ENCODE measurements at regions not wholly inside any gene's neighbourhood (a gene's known extent, or its start where the extent isn't known, plus 50 kb on each side); places are given as distances from the start of the nearest gene placed in this dataset.
"Not testable (repeated sequence)": the region's sequence is repeated elsewhere in the genome, so short reads cannot be mapped to it uniquely, and the experiment has no call there.

DNA sequence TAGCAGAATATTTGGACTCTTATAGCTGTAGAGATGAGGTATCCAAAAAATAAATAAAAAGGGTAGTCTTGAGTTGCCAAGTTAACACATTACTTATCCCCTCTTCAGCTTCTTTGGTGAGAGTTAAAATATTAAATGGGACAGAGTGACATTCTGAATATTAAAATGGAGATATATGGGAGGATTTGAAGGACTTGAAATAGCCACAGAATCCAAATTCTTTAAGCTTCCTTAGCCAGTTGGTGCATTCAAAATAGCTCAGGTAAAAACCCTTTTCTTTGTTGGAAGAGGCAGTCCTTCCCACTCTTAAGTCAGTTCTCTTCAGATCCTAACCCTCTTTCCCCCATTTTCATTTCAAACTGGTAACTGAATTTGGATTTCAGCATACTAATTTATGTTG lies 130.1 kb upstream of the KLF12 start:
- H3K4me2 ChIP-seq (ENCODE audit: extremely low read depth, insufficient read depth, low read length) = no peak overlapping the region
- no peaks in the 10 kb centered on the region for H4K20me1 ChIP-seq (ENCODE audit: control insufficient read depth, extremely low read depth, insufficient read depth, low read length)
- H3K9ac ChIP-seq (ENCODE audit: insufficient read depth, low read length) = no peak overlapping the region
- no peak overlapping the region for H3K4me3 ChIP-seq (replicated peaks in 1 of 4; ENCODE audit: control extremely low read depth in 1 of 4, insufficient read depth in 1 of 4, low read depth in 3 of 4, low read length in 4 of 4)
- DNase-seq (ENCODE audit: low read depth in 2 of 2) = no peak
- H3K36me3 ChIP-seq (ENCODE audit: control insufficient read depth, insufficient read depth, low read length) = no peaks in the 10 kb centered on the region
- H3K27ac ChIP-seq (ENCODE audit: insufficient read depth, low read length) = no peak overlapping the region
- no peaks in the 10 kb centered on the region for H3K9me3 ChIP-seq (ENCODE audit: control insufficient read depth, insufficient read depth, low read depth, low read length)
- no peak overlapping the region for H2AFZ ChIP-seq (ENCODE audit: low read length)
- no peaks in the 10 kb centered on the region for H3K79me2 ChIP-seq (ENCODE audit: control insufficient read depth, insufficient read depth, low read length)
- TF ChIP-seq EZH2 (IDR thresholded peaks at IDR 0.05; ENCODE audit: low read length, missing control alignments) = no peak
- TF ChIP-seq CTCF (conservative IDR thresholded peaks at IDR 0.05 in 1 of 2, IDR thresholded peaks at IDR 0.05 in 1 of 2; ENCODE audit: low read depth in 1 of 2, low read length in 2 of 2) = no peak
- no peaks in the 10 kb centered on the region for H3K4me1 ChIP-seq (ENCODE audit: control insufficient read depth, extremely low read depth, insufficient read depth, low read length)
- H3K27me3 ChIP-seq (ENCODE audit: control insufficient read depth, insufficient read depth, low read length) = no peaks in the 10 kb centered on the region

DNA sequence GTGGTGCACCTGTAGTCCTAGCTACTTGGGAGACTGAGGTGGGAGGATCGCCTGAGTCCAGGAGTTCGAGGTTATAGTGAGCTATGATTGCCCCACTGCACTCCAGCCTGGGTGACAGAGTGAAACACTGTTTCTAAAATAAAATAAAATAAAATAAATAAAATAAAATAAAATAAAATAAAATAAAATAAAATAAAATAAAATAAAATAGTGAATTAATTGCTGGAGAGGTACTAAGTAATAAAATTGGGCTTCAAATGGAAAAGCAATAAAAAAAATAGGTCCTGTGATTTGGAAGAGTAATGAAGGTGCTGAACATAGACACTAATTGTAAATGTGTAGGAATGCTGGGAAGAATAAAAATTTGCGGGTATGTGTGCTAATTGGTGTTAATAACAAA lies 126.2 kb upstream of the KLF12 start:
- H3K9ac ChIP-seq (ENCODE audit: insufficient read depth, low read length); H3K4me3 ChIP-seq (replicated peaks in 1 of 4; ENCODE audit: control extremely low read depth in 1 of 4, insufficient read depth in 1 of 4, low read depth in 3 of 4, low read length in 4 of 4); H3K4me2 ChIP-seq (ENCODE audit: extremely low read depth, insufficient read depth, low read length); H3K79me2 ChIP-seq (ENCODE audit: control insufficient read depth, insufficient read depth, low read length); H3K27ac ChIP-seq (ENCODE audit: insufficient read depth, low read length); H4K20me1 ChIP-seq (ENCODE audit: control insufficient read depth, extremely low read depth, insufficient read depth, low read length); H3K27me3 ChIP-seq (ENCODE audit: control insufficient read depth, insufficient read depth, low read length); H3K4me1 ChIP-seq (ENCODE audit: control insufficient read depth, extremely low read depth, insufficient read depth, low read length); DNase-seq (ENCODE audit: low read depth in 2 of 2); H3K9me3 ChIP-seq (ENCODE audit: control insufficient read depth, insufficient read depth, low read depth, low read length); H2AFZ ChIP-seq (ENCODE audit: low read length); H3K36me3 ChIP-seq (ENCODE audit: control insufficient read depth, insufficient read depth, low read length): not testable (repeated sequence)

DNA sequence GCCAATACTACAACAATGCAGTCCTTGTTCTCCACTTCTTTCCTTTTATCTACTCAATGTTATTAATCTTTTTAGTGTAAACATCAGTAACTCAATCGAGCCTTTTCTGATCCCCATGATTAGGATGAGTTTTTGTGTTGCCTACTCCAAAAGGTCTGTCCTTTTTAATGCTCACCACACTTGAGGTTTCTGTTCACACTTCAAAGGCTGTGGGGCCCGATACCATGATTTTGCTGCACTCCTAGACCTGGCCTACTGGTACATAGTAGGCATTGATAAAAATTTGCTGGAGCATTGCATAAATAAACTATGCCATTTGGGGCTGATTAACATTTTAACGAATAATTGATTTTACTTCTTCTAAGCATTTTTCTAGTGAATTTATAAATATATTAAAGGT lies 125.4 kb upstream of the KLF12 start:
- Histone ChIP-seq H3K4me1 (ENCODE audit: control insufficient read depth, extremely low read depth, insufficient read depth, low read length) (peaks cover 2% of the 10 kb centered on the region), H4K20me1 (ENCODE audit: control insufficient read depth, extremely low read depth, insufficient read depth, low read length) (no peaks in the 10 kb centered on the region), H3K36me3 (ENCODE audit: control insufficient read depth, insufficient read depth, low read length) (no peaks in the 10 kb centered on the region), H3K27ac (ENCODE audit: insufficient read depth, low read length) (no peak overlapping the region), H3K9ac (ENCODE audit: insufficient read depth, low read length) (no peak overlapping the region), H3K79me2 (ENCODE audit: control insufficient read depth, insufficient read depth, low read length) (no peaks in the 10 kb centered on the region), H3K27me3 (ENCODE audit: control insufficient read depth, insufficient read depth, low read length) (no peaks in the 10 kb centered on the region), H3K4me2 (ENCODE audit: extremely low read depth, insufficient read depth, low read length) (no peak overlapping the region), H3K9me3 (ENCODE audit: control insufficient read depth, insufficient read depth, low read depth, low read length) (no peaks in the 10 kb centered on the region), H2AFZ (ENCODE audit: low read length) (no peak overlapping the region), H3K4me3 (replicated peaks in 1 of 4; ENCODE audit: control extremely low read depth in 1 of 4, insufficient read depth in 1 of 4, low read depth in 3 of 4, low read length in 4 of 4) (no peak overlapping the region)
- no peak for DNase-seq (ENCODE audit: low read depth in 2 of 2)
- no peak for TF ChIP-seq EZH2 (IDR thresholded peaks at IDR 0.05; ENCODE audit: low read length, missing control alignments)
- no peak for TF ChIP-seq CTCF (conservative IDR thresholded peaks at IDR 0.05 in 1 of 2, IDR thresholded peaks at IDR 0.05 in 1 of 2; ENCODE audit: low read depth in 1 of 2, low read length in 2 of 2)

DNA sequence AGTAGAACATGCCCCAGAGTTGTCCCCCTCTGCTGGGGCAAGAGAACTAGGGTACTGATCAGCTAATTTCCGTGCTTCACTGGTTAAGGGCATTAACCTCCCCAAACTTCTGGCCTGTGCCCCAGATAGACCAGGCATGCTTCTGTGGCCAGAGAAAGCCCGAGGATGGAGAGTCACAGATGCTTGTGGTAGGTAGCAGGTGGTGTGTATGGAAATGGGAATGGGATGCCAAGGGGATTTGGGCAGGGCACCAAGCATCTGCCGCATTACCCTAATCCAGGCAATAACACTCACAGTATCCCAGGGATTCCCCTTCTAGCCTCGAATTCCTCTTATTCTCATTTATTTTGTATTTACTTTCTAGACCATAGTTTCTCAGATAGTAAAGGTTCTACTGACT lies 124.8 kb upstream of the KLF12 start:
- TF ChIP-seq EZH2 (IDR thresholded peaks at IDR 0.05; ENCODE audit: low read length, missing control alignments) (no peak), CTCF (conservative IDR thresholded peaks at IDR 0.05 in 1 of 2, IDR thresholded peaks at IDR 0.05 in 1 of 2; ENCODE audit: low read depth in 1 of 2, low read length in 2 of 2) (no peak)
- no peak overlapping the region for H3K4me3 ChIP-seq (replicated peaks in 1 of 4; ENCODE audit: control extremely low read depth in 1 of 4, insufficient read depth in 1 of 4, low read depth in 3 of 4, low read length in 4 of 4)
- peaks cover 2% of the 10 kb centered on the region for H3K4me1 ChIP-seq (ENCODE audit: control insufficient read depth, extremely low read depth, insufficient read depth, low read length)
- H3K36me3 ChIP-seq (ENCODE audit: control insufficient read depth, insufficient read depth, low read length) = no peaks in the 10 kb centered on the region
- no peaks in the 10 kb centered on the region for H3K27me3 ChIP-seq (ENCODE audit: control insufficient read depth, insufficient read depth, low read length)
- H2AFZ ChIP-seq (ENCODE audit: low read length) = no peak overlapping the region
- no peak overlapping the region for H3K27ac ChIP-seq (ENCODE audit: insufficient read depth, low read length)
- H3K9ac ChIP-seq (ENCODE audit: insufficient read depth, low read length) = no peak overlapping the region
- H4K20me1 ChIP-seq (ENCODE audit: control insufficient read depth, extremely low read depth, insufficient read depth, low read length) = no peaks in the 10 kb centered on the region
- H3K79me2 ChIP-seq (ENCODE audit: control insufficient read depth, insufficient read depth, low read length) = no peaks in the 10 kb centered on the region
- no peaks in the 10 kb centered on the region for H3K9me3 ChIP-seq (ENCODE audit: control insufficient read depth, insufficient read depth, low read depth, low read length)
- no peak for DNase-seq (ENCODE audit: low read depth in 2 of 2)
- H3K4me2 ChIP-seq (ENCODE audit: extremely low read depth, insufficient read depth, low read length) = no peak overlapping the region

Data from fibroblast of lung (primary cell).